CD4-positive, alpha-beta T cell (primary cell): ENCODE measurements at regions not wholly inside any gene's neighbourhood (a gene's known extent, or its start where the extent isn't known, plus 50 kb on each side); places are given as distances from the start of the nearest gene placed in this dataset.

Experiments used
- ATAC-seq: fragments of 200-7000 bp; cut with Tn5 transposase; one replicate; pipeline ENCODE4 v1.10.0; 2022; ENCODE audit warnings: mild to moderate bottlenecking; ENCODE audit not compliant: poor library complexity
- CTCF ChIA-PET: fragments of 350-600 bp; sonication (Branson Sonifier 250); formaldehyde crosslinking; loops from one replicate; lab custom pipeline; 2021; ENCODE audit warnings: antibody characterized with exemption, inconsistent platforms; lab: Charles Lee
- POLR2A ChIA-PET: fragments of 350-600 bp; sonication (Branson Sonifier 250); formaldehyde crosslinking; loops from one replicate; lab custom pipeline; 2021; ENCODE audit warnings: antibody characterized with exemption, inconsistent platforms; lab: Charles Lee
- DNase-seq, 14 experiments: peaks; one replicate each; pipeline ENCODE4 v3.0.0-alpha.2; 2013 to 2020; ENCODE audit warnings: mixed read lengths in 2 of 14
- H3K27ac ChIP-seq, 2 donors: one replicate each; pipeline versions ENCODE4 v1.5.1 to v1.7.0; 2013; ENCODE audit warnings: low read length in 2 of 2, low read depth in 1 of 2, mild to moderate bottlenecking in 1 of 2
- H3K27me3 ChIP-seq, 2 experiments: 1 replicate in 1 of 2; 2 replicates in 1 of 2; pipeline versions ENCODE4 v1.6.1 to v1.7.0; 2013; ENCODE audit warnings: low read length in 2 of 2, control low read depth in 1 of 2, mild to moderate bottlenecking in 1 of 2, moderate library complexity in 1 of 2; ENCODE audit not compliant: insufficient read depth in 2 of 2, control insufficient read depth in 1 of 2
- H3K36me3 ChIP-seq: one replicate; pipeline ENCODE4 v1.6.1; 2013; ENCODE audit warnings: low read length, control low read depth; ENCODE audit not compliant: insufficient read depth
- H3K4me1 ChIP-seq: one replicate; pipeline ENCODE4 v1.6.1; 2013; ENCODE audit warnings: low read length, control low read depth; ENCODE audit not compliant: insufficient read depth
- H3K4me3 ChIP-seq: one replicate; pipeline ENCODE4 v1.5.1; 2013; ENCODE audit warnings: mild to moderate bottlenecking, low read length, moderate library complexity
- H3K9me3 ChIP-seq, 2 experiments: 1 replicate in 1 of 2; 2 replicates in 1 of 2; pipeline versions ENCODE4 v1.6.1 to v1.7.0; 2013; ENCODE audit warnings: low read length in 2 of 2, mild to moderate bottlenecking in 2 of 2, control low read depth in 1 of 2, moderate library complexity in 1 of 2; ENCODE audit not compliant: control insufficient read depth in 1 of 2, insufficient read depth in 1 of 2
- H3K27ac Mint-ChIP-seq: one replicate; pipeline ENCODE4 v1.8.0; 2020; ENCODE audit warnings: mixed read lengths
- H3K27me3 Mint-ChIP-seq: one replicate; pipeline ENCODE4 v1.8.0; 2021; ENCODE audit warnings: mixed read lengths
- H3K36me3 Mint-ChIP-seq: one replicate; pipeline ENCODE4 v1.8.0; 2021; ENCODE audit warnings: low read depth, mixed read lengths
- H3K4me1 Mint-ChIP-seq: one replicate; pipeline ENCODE4 v1.8.0; 2021; ENCODE audit warnings: low read depth, mixed read lengths
- H3K4me3 Mint-ChIP-seq: one replicate; pipeline ENCODE4 v1.8.0; 2020; ENCODE audit warnings: mild to moderate bottlenecking, mixed read lengths
- H3K9me3 Mint-ChIP-seq: one replicate; pipeline ENCODE4 v1.8.0; 2020; ENCODE audit warnings: mixed read lengths
- CTCF ChIP-seq: fragments of 200-600 bp; IDR thresholded peaks from one replicate; pipeline ENCODE4 v1.8.0; 2022; ENCODE audit warnings: antibody characterized with exemption, mild to moderate bottlenecking
- intact Hi-C, 2 experiments: fragments of 100-400 bp; cut with DNase I in 1 of 2; cut with micrococcal nuclease in 1 of 2; formaldehyde crosslinking; loops; one replicate each; pipeline versions ENCODE4 v1.15.1 to v1.9.0; 2023 to 2025; cut with DNase I, micrococcal nuclease

DNA sequence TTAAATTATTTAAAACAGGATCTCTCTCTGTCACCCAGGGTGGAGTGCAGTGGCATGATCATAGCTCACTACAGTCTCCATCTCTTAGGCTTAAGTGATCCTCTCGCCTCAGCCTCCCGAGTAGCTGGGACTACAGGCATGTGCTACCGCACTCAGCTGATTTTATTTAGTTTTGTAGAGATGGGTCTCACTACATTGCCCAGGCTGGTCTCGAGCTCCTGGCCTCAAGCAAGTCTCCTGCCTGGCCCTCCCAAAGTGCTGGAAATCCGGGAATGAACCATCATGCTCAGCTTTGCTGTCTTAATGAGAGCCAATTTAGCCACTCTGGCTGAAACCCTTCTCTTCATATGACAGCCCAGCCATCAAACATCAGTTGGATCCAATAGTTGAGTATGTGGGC is 53.3 kb upstream of the NRP1 start:
- ATAC-seq = no peak
- no peak for DNase-seq
- H3K4me1 ChIP-seq = no peaks in the 10 kb centered on the region
- H3K27ac Mint-ChIP-seq = no peak overlapping the region
- H3K9me3 ChIP-seq = no peaks in the 10 kb centered on the region
- no peak overlapping the region for H3K27ac ChIP-seq
- intact Hi-C loops = no loop called here
- H3K27me3 Mint-ChIP-seq = peaks cover 64% of the 10 kb centered on the region
- H3K27me3 ChIP-seq = peaks cover 0 to 5% of the 10 kb centered on the region in 2 experiments
- no peaks in the 10 kb centered on the region for H3K4me1 Mint-ChIP-seq
- TF ChIP-seq CTCF = no peak
- POLR2A ChIA-PET = no interaction called here
- no peaks in the 10 kb centered on the region for H3K36me3 ChIP-seq
- CTCF ChIA-PET = no interaction called here
- H3K36me3 Mint-ChIP-seq = no peaks in the 10 kb centered on the region
- no peaks in the 10 kb centered on the region for H3K9me3 Mint-ChIP-seq
- H3K4me3 ChIP-seq = no peak overlapping the region
- no peak overlapping the region for H3K4me3 Mint-ChIP-seq

- Mint-ChIP-seq H3K4me1 (no peaks in the 10 kb centered on the region), H3K9me3 (no peaks in the 10 kb centered on the region), H3K27ac (no peak overlapping the region), H3K36me3 (no peaks in the 10 kb centered on the region), H3K4me3 (no peak overlapping the region), H3K27me3 (peaks cover 64% of the 10 kb centered on the region)
- ChIA-PET CTCF (no interaction called here), POLR2A (no interaction called here)
- TF ChIP-seq CTCF = no peak
- DNase-seq (no peak), ATAC-seq (no peak)
- Histone ChIP-seq H3K4me3 (no peak overlapping the region), H3K9me3 (no peaks in the 10 kb centered on the region), H3K27me3 (peaks cover 0 to 5% of the 10 kb centered on the region in 2 experiments), H3K36me3 (no peaks in the 10 kb centered on the region), H3K27ac (no peak overlapping the region), H3K4me1 (no peaks in the 10 kb centered on the region)
- intact Hi-C loops = no loop called here
Observed at GRCh38 chr10:33386926-33387325, 52.5 kb upstream of the NRP1 start.

DNA sequence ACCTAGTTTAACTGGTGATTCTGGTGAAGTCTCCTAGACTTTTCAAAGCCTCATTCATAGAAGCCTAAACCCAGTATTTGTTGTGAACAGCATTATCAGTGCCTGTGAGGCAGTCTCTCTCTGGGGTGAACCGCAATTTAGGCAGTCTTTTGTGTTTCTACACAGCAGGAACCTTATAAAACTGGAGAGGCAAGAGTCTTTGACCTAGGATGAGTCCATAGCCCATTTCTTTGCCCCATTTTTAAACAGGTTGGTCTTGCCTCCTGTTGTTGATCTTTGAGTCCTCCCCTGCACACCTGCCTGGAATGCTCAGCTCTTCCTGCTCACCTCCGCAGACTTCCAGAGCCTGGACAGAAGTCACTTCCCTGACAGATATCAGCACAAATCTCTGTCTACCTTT is 51.2 kb upstream of the NRP1 start:
- no peak for DNase-seq
- H3K27me3 Mint-ChIP-seq = peaks cover 55% of the 10 kb centered on the region
- CTCF ChIA-PET = no interaction called here

More for the DNA sequence above, 51.2 kb upstream of the NRP1 start:
- no peaks in the 10 kb centered on the region for H3K9me3 ChIP-seq
- H3K27me3 ChIP-seq = no peaks in the 10 kb centered on the region
- H3K27ac Mint-ChIP-seq = no peak overlapping the region
- no peak overlapping the region for H3K4me3 ChIP-seq
- POLR2A ChIA-PET = no interaction called here
- no peaks in the 10 kb centered on the region for H3K9me3 Mint-ChIP-seq
- ATAC-seq = no peak
- no peak overlapping the region for H3K27ac ChIP-seq
- H3K36me3 ChIP-seq = no peaks in the 10 kb centered on the region
- no peaks in the 10 kb centered on the region for H3K4me1 ChIP-seq
- no peaks in the 10 kb centered on the region for H3K4me1 Mint-ChIP-seq
- no peak for TF ChIP-seq CTCF
- no peaks in the 10 kb centered on the region for H3K36me3 Mint-ChIP-seq
- no peak overlapping the region for H3K4me3 Mint-ChIP-seq
- intact Hi-C loops = no loop called here
